ENCODE measurements at regions not wholly inside any gene's neighbourhood (a gene's known extent, or its start where the extent isn't known, plus 50 kb on each side); places are given as distances from the start of the nearest gene placed in this dataset.
A peak's percentile ranks its signal among the peaks of the same experiment; 100 is the strongest.

GRCh38 chr14:38618514-38618913 lies 362.6 kb upstream of the CLEC14A start:
- H3K4me1 Mint-ChIP-seq (ENCODE audit: low read depth) = peaks cover 11% of the 10 kb centered on the region

GRCh38 chr14:38616959-38617358 lies 361.1 kb upstream of the CLEC14A start:
- no peaks in the 10 kb centered on the region for H3K4me1 Mint-ChIP-seq (ENCODE audit: low read depth)
- no peaks in the 10 kb centered on the region for H3K27me3 Mint-ChIP-seq (ENCODE audit: insufficient read depth)
- no peak for TF ChIP-seq CTCF (IDR thresholded peaks at IDR 0.05)
- DNase-seq = peak; percentile 2
- no peaks in the 10 kb centered on the region for H3K9me3 Mint-ChIP-seq
- no peak overlapping the region for H3K27ac Mint-ChIP-seq
- H3K36me3 Mint-ChIP-seq (ENCODE audit: low read depth) = no peaks in the 10 kb centered on the region
- no peak overlapping the region for H3K4me3 Mint-ChIP-seq

More at GRCh38 chr14:38618514-38618913, 362.6 kb upstream of the CLEC14A start:
- Mint-ChIP-seq H3K36me3 (ENCODE audit: low read depth) (no peaks in the 10 kb centered on the region), H3K27me3 (ENCODE audit: insufficient read depth) (no peaks in the 10 kb centered on the region; the same call in 1 of the 2 replicates), H3K9me3 (no peaks in the 10 kb centered on the region), H3K27ac (no peak overlapping the region), H3K4me3 (no peak overlapping the region)
- DNase-seq = no peak
- TF ChIP-seq CTCF (IDR thresholded peaks at IDR 0.05) = peak; percentile 45

- no peaks in the 10 kb centered on the region for H3K36me3 Mint-ChIP-seq (ENCODE audit: low read depth)
- no peaks in the 10 kb centered on the region for H3K27me3 Mint-ChIP-seq (ENCODE audit: insufficient read depth)
- H3K27ac Mint-ChIP-seq = no peak overlapping the region
- H3K4me3 Mint-ChIP-seq = no peak overlapping the region
- no peaks in the 10 kb centered on the region for H3K4me1 Mint-ChIP-seq (ENCODE audit: low read depth)
- H3K9me3 Mint-ChIP-seq = no peaks in the 10 kb centered on the region
- DNase-seq = no peak
- no peak for TF ChIP-seq CTCF (IDR thresholded peaks at IDR 0.05)
These were observed 356.0 kb upstream of the CLEC14A start for GRCh38 chr14:38611928-38612327.

DNA sequence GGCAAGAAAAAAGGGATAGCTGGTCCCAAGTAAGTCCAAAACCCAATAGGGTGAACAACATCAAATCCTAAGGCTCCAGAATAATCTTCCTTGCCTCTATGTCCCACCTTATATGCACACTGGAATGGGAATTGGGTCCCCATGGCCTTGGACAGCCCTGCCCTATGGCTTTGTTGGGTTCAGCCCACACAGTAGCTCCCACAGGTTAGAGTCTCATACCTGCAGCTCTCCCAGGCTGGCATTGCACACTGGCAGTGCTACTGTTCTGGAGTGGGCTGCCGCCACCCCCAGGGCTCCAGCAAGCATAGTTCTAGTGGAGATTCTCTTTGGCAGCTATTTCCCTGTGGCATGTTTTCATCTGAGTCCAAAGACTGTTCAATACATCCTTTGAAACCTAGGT lies 352.4 kb upstream of the CLEC14A start:
- H3K4me1 Mint-ChIP-seq (ENCODE audit: low read depth) = no peaks in the 10 kb centered on the region
- DNase-seq = no peak
- H3K4me3 Mint-ChIP-seq = no peak overlapping the region
- H3K9me3 Mint-ChIP-seq = no peaks in the 10 kb centered on the region
- H3K27ac Mint-ChIP-seq = no peak overlapping the region
- H3K27me3 Mint-ChIP-seq (ENCODE audit: insufficient read depth) = no peaks in the 10 kb centered on the region
- H3K36me3 Mint-ChIP-seq (ENCODE audit: low read depth) = no peaks in the 10 kb centered on the region
- TF ChIP-seq CTCF (IDR thresholded peaks at IDR 0.05) = no peak

DNA sequence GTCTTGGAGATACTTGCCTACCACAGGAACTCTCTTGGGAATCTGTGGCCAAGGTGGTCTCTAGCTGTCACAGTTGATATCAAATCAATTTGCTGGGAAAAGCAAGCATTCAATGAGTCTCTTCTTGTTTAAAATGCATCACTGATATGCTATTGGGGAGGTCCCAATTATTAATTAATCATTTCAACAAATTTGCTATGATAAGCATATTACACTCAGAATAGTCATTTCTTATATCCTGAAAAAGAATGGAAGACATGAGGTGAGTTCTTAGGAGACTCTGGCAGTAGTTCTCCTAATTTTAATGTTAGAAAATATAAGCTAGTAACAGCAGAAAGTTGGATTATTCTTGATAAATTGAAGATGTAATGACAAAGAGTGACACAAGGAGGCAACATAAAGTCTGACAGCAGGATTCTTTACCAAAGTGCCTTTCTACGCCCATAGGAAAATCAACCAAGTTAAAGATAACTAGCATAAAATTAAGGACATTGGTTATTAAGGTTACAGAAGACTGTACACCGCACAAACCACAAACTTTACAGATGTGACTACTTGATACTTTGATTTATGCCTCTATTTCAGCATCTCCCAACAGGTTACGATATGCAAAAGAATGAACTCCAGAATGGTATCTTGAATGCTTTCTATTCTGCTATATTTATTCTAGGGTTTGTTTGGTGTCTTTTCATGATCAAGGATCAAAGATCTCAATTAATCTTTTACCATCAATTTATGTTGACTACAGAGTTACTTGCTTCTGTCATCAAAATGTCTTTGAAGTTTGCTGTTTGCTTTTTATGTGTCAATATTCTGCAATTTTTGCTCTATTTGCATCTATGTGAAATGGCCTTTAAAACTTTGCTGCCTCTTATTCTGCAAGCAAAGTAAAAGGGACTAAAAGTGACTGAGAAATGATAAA lies 349.6 kb upstream of the CLEC14A start:
- Mint-ChIP-seq H3K27ac (no peak overlapping the region), H3K9me3 (no peaks in the 10 kb centered on the region), H3K4me1 (ENCODE audit: low read depth) (peaks cover 5% of the 10 kb centered on the region), H3K27me3 (ENCODE audit: insufficient read depth) (no peaks in the 10 kb centered on the region; the same call in 1 of the 2 replicates), H3K36me3 (ENCODE audit: low read depth) (no peaks in the 10 kb centered on the region), H3K4me3 (no peak overlapping the region)
- DNase-seq = no peak
- peak; percentile 66 for TF ChIP-seq CTCF (IDR thresholded peaks at IDR 0.05)

Data from HFFc6 (cell line).